ENCODE measurements at regions not wholly inside any gene's neighbourhood (a gene's known extent, or its start where the extent isn't known, plus 50 kb on each side); places are given as distances from the start of the nearest gene placed in this dataset.

DNA sequence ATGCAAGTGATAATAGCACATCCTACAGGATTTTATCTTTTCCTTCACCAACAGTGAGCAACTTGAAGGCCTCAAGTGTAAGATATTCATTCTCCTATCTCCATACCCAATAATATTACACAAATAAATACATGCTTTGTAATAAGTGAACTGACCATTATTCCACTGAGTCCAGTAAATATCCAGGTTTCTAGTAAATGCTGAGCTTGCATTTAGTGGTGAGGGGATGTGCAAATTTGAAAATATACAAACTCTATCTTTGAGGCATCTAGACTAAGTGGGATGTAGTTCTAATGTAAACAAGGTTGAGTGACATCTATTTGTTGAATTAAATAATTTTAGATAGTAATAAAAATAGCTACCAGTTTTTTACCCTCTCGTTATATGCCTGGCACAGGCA, 587.6 kb upstream of the IL12A start:
- TF ChIP-seq, protein P1, sequence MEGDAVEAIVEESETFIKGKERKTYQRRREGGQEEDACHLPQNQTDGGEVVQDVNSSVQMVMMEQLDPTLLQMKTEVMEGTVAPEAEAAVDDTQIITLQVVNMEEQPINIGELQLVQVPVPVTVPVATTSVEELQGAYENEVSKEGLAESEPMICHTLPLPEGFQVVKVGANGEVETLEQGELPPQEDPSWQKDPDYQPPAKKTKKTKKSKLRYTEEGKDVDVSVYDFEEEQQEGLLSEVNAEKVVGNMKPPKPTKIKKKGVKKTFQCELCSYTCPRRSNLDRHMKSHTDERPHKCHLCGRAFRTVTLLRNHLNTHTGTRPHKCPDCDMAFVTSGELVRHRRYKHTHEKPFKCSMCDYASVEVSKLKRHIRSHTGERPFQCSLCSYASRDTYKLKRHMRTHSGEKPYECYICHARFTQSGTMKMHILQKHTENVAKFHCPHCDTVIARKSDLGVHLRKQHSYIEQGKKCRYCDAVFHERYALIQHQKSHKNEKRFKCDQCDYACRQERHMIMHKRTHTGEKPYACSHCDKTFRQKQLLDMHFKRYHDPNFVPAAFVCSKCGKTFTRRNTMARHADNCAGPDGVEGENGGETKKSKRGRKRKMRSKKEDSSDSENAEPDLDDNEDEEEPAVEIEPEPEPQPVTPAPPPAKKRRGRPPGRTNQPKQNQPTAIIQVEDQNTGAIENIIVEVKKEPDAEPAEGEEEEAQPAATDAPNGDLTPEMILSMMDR (IDR thresholded peaks at IDR 0.05; ENCODE audit: low read depth, low read length) = no peak
- TF ChIP-seq POLR2A (IDR thresholded peaks at IDR 0.05; ENCODE audit: extremely low read depth, insufficient read length) = no peak

All from NB4 (cell line).